ENCODE measurements at regions not wholly inside any gene's neighbourhood (a gene's known extent, or its start where the extent isn't known, plus 50 kb on each side); places are given as distances from the start of the nearest gene placed in this dataset.

DNA sequence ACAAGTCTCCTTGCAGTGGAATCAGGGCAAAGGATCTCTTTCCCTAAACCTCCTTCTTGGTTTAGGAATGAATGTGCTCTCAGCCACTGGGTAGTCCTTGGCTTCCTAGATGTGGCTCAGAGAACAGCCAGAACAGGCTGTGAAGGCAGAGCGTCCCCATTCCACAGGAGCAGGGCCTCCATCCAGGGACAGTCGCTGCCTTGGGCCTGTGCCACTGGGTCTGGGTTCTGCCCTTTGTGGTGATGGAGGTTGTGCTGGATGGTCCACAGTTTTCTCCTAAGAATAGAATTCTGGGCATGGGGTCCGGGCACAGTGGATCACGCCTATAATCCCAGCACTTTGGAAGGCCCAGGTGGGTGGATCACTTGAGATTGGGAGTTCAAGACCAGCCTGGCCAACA is 516.5 kb upstream of the RAB6C start:
- H3K9me3 ChIP-seq: no peaks in the 10 kb centered on the region
- intact Hi-C loops (cut with DNase I; ENCODE audit: low total_unique reads): no loop called here
- no peaks in the 10 kb centered on the region for H3K36me3 ChIP-seq
- H3K27ac ChIP-seq: no peak overlapping the region
- ATAC-seq (no peak), DNase-seq (no peak)
- peaks cover 0 to 2% (median 0%) of the 10 kb centered on the region in 3 donors for H3K27me3 ChIP-seq
- TF ChIP-seq POLR2A (IDR thresholded peaks at IDR 0.05) (no peak), CTCF (IDR thresholded peaks at IDR 0.05 in 4 of 5, conservative IDR thresholded peaks at IDR 0.05 in 1 of 5) (no peak)
- in situ Hi-C loops (cut with MboI; ENCODE audit: low sequenced_read_pairs in 4 of 4): no loop called here
- H3K4me1 ChIP-seq: no peaks in the 10 kb centered on the region
- no peak overlapping the region for H3K4me3 ChIP-seq

DNA sequence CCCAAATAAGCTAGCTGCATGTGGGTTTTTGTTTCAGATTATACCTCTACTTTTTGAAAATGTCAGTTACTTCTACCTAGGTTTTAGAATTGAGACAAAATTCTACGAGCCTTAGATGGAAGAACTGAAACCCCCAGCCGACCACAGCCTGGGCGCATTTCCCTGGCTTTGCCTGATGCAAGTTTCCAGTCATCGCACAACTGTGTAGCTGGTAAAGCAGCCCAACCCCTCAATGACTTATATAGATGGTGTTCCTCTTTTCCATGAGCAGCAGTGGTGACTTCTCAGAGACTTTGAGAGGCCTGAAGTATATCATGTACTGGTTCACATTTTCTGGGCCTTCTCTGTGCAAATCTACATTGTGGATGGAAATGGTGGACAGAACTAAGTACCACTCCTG is 515.4 kb upstream of the RAB6C start:
- H3K36me3 ChIP-seq: no peaks in the 10 kb centered on the region
- no peaks in the 10 kb centered on the region for H3K9me3 ChIP-seq
- no peaks in the 10 kb centered on the region for H3K4me1 ChIP-seq
- TF ChIP-seq POLR2A (IDR thresholded peaks at IDR 0.05) (no peak), CTCF (IDR thresholded peaks at IDR 0.05 in 4 of 5, conservative IDR thresholded peaks at IDR 0.05 in 1 of 5) (no peak)
- no peak overlapping the region for H3K27ac ChIP-seq
- no peak overlapping the region for H3K4me3 ChIP-seq
- peaks cover 0 to 2% (median 0%) of the 10 kb centered on the region in 3 donors for H3K27me3 ChIP-seq
- ATAC-seq (no peak), DNase-seq (no peak)
- intact Hi-C loops (cut with DNase I; ENCODE audit: low total_unique reads) (no loop called here), in situ Hi-C loops (cut with MboI; ENCODE audit: low sequenced_read_pairs in 4 of 4) (no loop called here)

- H3K27me3 ChIP-seq: no peaks in the 10 kb centered on the region
- TF ChIP-seq CTCF (IDR thresholded peaks at IDR 0.05 in 4 of 5, conservative IDR thresholded peaks at IDR 0.05 in 1 of 5): no peak
- TF ChIP-seq POLR2A (IDR thresholded peaks at IDR 0.05): no peak
- no peaks in the 10 kb centered on the region for H3K4me1 ChIP-seq
- in situ Hi-C loops (cut with MboI; ENCODE audit: low sequenced_read_pairs in 4 of 4): no loop called here
- no peak for ATAC-seq
- no peak for DNase-seq
- H3K36me3 ChIP-seq: no peaks in the 10 kb centered on the region
- intact Hi-C loops (cut with DNase I; ENCODE audit: low total_unique reads): no loop called here
- H3K9me3 ChIP-seq: no peaks in the 10 kb centered on the region
- no peak overlapping the region for H3K27ac ChIP-seq
- no peak overlapping the region for H3K4me3 ChIP-seq
Observed at GRCh38 chr2:129464631-129465030, 514.8 kb upstream of the RAB6C start.

DNA sequence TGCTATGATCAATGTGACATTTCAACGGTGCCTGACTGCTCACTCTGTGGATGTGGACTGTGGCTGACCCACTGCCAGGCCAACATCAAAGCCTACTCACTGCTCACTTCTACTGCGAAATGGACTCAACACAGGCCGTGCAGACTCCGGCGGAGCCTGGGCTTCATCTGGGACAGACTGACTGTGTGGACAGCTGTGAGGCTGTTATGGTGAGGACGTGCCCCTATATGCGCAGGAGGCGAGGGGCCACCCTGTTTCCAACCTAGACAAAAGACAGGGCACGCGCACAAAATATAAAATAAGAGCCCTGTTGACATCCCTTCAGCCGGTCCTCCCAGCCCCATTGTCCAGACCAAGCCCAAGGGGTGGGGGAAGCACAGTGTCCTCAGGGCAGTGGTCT is 514.4 kb upstream of the RAB6C start:
- DNase-seq (no peak), ATAC-seq (no peak)
- no peak overlapping the region for H3K4me3 ChIP-seq
- TF ChIP-seq POLR2A (IDR thresholded peaks at IDR 0.05) (no peak), CTCF (IDR thresholded peaks at IDR 0.05 in 4 of 5, conservative IDR thresholded peaks at IDR 0.05 in 1 of 5) (no peak)
- H3K9me3 ChIP-seq: no peaks in the 10 kb centered on the region
- H3K27me3 ChIP-seq: no peaks in the 10 kb centered on the region
- in situ Hi-C loops (cut with MboI; ENCODE audit: low sequenced_read_pairs in 4 of 4) (no loop called here), intact Hi-C loops (cut with DNase I; ENCODE audit: low total_unique reads) (no loop called here)
- H3K27ac ChIP-seq: no peak overlapping the region
- no peaks in the 10 kb centered on the region for H3K36me3 ChIP-seq
- H3K4me1 ChIP-seq: no peaks in the 10 kb centered on the region

DNA sequence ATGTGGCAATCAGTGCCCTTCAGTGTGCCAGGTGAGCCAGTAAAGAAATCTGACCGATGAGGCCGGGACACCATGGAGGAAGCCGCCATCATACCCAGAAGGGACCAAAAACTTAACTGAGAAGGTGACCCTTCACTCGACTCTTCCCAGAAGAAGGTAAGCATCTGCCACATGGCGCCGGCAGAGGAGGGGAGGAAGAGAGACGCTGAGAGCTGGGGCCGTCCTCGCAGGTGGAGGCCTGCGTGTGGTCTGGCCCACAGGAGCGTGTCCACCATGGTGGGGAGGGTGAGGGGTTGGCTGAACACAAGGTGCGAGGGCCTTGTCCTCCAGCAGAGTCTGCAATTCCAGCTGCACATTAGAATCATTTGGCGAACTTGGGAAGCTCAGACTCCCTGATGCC is 513.1 kb upstream of the RAB6C start:
- no peak for DNase-seq
- Histone ChIP-seq H3K27ac (no peak overlapping the region), H3K4me3 (no peak overlapping the region), H3K27me3 (no peaks in the 10 kb centered on the region), H3K4me1 (no peaks in the 10 kb centered on the region), H3K9me3 (no peaks in the 10 kb centered on the region), H3K36me3 (no peaks in the 10 kb centered on the region)
- intact Hi-C loops (cut with DNase I; ENCODE audit: low total_unique reads): no loop called here
- in situ Hi-C loops (cut with MboI; ENCODE audit: low sequenced_read_pairs in 4 of 4): no loop called here
- TF ChIP-seq CTCF (IDR thresholded peaks at IDR 0.05 in 4 of 5, conservative IDR thresholded peaks at IDR 0.05 in 1 of 5) (no peak), POLR2A (IDR thresholded peaks at IDR 0.05) (no peak)
- ATAC-seq: no peak
